ENCODE measurements at regions not wholly inside any gene's neighbourhood (a gene's known extent, or its start where the extent isn't known, plus 50 kb on each side); places are given as distances from the start of the nearest gene placed in this dataset.

DNA sequence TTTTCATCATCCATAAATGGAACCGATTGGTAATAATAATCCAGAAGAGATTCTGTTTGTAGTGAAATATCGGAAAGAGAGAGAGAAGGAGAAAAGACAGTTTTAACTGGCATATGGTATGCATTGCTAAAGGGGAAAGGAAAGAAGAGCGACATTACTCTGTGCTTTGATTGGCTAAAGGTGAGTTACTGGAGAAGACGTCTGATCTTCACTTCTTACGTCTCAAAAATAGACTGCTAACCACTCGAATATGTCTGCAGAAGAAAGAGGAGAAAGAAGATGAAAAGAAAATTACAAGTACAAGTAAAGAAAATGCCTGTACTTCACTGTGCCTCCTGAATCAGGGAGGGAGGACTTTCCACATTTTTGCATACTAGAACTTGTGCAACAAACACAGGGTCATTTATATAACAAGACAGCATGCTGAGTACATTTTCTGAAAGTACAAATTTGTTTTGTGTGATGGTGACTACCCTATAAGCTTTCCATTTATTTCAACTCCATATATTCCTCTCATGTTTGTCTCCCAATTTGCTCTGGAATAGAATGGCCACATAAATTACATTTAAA lies 787.2 kb downstream of the RNF144A start:
- DNase-seq, result no peak
- H3K4me3 Mint-ChIP-seq, result no peak overlapping the region
- H3K36me3 Mint-ChIP-seq (ENCODE audit: low read depth), result no peaks in the 10 kb centered on the region
- H3K9me3 Mint-ChIP-seq, result no peaks in the 10 kb centered on the region
- no peaks in the 10 kb centered on the region; the same call in 1 of the 2 replicates for H3K27me3 Mint-ChIP-seq (ENCODE audit: insufficient read depth)
- peaks cover 58% of the 10 kb centered on the region for H3K4me1 Mint-ChIP-seq (ENCODE audit: low read depth)
- TF ChIP-seq, protein P1, sequence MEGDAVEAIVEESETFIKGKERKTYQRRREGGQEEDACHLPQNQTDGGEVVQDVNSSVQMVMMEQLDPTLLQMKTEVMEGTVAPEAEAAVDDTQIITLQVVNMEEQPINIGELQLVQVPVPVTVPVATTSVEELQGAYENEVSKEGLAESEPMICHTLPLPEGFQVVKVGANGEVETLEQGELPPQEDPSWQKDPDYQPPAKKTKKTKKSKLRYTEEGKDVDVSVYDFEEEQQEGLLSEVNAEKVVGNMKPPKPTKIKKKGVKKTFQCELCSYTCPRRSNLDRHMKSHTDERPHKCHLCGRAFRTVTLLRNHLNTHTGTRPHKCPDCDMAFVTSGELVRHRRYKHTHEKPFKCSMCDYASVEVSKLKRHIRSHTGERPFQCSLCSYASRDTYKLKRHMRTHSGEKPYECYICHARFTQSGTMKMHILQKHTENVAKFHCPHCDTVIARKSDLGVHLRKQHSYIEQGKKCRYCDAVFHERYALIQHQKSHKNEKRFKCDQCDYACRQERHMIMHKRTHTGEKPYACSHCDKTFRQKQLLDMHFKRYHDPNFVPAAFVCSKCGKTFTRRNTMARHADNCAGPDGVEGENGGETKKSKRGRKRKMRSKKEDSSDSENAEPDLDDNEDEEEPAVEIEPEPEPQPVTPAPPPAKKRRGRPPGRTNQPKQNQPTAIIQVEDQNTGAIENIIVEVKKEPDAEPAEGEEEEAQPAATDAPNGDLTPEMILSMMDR (IDR thresholded peaks at IDR 0.05), result 0 out of 2 replicates have a peak, but pooled peaks have one; percentile 10
- no peak overlapping the region for H3K27ac Mint-ChIP-seq

DNA sequence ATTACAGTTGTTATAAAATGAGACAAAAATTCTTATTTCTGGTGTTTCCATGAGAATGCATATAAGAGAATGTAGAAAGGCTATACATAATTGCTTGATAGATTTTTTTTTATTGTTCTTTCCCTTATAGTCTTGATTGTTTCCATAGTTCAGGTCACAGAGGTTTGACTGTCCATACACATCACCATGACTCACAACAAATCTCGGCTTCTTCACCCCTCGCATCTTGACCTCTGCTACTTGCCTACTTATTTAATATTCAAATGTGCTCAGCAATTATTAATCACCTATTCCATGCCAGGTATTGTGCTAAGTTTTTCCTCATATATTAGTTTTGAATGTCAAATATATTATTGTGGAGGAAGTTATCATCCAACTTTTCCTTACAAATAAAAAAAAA lies 789.6 kb downstream of the RNF144A start:
- H3K9me3 Mint-ChIP-seq, result no peaks in the 10 kb centered on the region
- no peaks in the 10 kb centered on the region for H3K36me3 Mint-ChIP-seq (ENCODE audit: low read depth)
- H3K4me3 Mint-ChIP-seq, result no peak overlapping the region
- no peak for DNase-seq
- H3K4me1 Mint-ChIP-seq (ENCODE audit: low read depth), result peaks cover 74% of the 10 kb centered on the region
- peak overlapping the region; percentile 87 for H3K27ac Mint-ChIP-seq
- TF ChIP-seq, protein P1 (IDR thresholded peaks at IDR 0.05), result no peak
- peaks cover 2% of the 10 kb centered on the region for H3K27me3 Mint-ChIP-seq (ENCODE audit: insufficient read depth)

DNA sequence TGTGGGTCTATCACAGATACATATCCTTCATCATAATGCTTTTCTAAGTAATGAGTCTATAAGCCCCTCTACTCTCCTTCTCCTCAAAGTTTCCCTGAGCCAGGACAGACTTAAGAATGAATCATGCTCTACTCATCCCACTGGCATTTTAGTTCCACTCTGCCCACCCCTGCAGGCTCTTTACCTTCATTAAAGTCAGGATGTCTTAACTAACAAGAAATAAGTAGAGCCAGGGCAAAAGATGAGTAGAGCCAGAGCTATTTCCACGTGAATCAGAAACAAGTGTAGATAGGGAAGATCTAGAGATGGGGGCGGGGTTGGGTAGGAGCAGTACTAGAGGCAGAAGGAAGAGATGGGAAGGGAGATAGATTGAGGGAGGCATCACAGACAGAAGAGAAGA lies 790.5 kb downstream of the RNF144A start:
- Mint-ChIP-seq H3K4me1 (ENCODE audit: low read depth) (peaks cover 67% of the 10 kb centered on the region), H3K36me3 (ENCODE audit: low read depth) (no peaks in the 10 kb centered on the region), H3K27ac (peak overlapping the region; percentile 87), H3K9me3 (no peaks in the 10 kb centered on the region), H3K27me3 (ENCODE audit: insufficient read depth) (peaks cover 2% of the 10 kb centered on the region; the same call in 1 of the 2 replicates), H3K4me3 (peak overlapping the region; percentile 39)
- TF ChIP-seq, protein P1 (IDR thresholded peaks at IDR 0.05), result no peak
- DNase-seq, result peak; percentile 89

DNA sequence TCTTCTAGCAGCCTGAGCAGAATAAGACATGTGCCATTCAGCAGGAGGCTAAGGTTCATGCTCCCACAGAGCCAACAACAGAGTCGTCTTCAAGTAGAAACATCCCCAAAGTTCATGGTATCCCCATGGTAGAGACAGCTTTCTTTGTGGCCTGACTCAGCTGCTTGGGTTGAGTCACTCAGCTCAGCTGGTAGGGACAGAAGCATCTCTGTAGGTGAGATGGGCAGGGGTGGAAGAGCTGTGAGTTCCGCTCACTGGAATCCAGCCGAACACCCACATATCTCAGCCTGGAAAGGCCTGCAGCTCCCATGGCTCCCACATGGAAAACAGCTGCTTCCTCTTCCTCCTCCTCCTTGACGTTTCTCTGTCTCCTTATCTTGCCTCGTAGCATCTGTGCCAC lies 792.7 kb downstream of the RNF144A start:
- Mint-ChIP-seq H3K27ac (peak overlapping the region; percentile 87), H3K27me3 (ENCODE audit: insufficient read depth) (peaks cover 2% of the 10 kb centered on the region), H3K4me3 (no peak overlapping the region; the same call in 1 of the 2 replicates), H3K36me3 (ENCODE audit: low read depth) (no peaks in the 10 kb centered on the region), H3K9me3 (no peaks in the 10 kb centered on the region), H3K4me1 (ENCODE audit: low read depth) (peaks cover 59% of the 10 kb centered on the region)
- DNase-seq, result peak; percentile 59
- TF ChIP-seq, protein P1 (IDR thresholded peaks at IDR 0.05), result no peak

DNA sequence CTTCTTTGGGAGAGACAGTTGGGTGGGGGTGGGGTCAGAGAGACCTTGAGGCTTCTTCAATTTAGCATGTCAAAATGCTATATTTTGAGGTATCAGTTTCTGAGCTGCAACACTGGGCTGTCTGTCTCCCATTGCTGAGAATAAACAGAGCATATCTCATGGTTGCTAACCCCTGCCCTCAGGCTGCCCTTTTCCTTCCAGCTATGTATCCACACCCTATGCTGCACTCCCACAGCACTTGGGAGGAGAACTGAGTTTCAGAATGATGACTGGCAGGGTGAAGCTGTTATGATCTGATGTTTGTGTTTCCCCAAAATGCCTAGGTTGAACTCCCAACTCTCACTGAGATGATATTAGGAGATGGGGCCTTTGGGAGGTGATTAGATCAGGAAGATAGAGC lies 794.0 kb downstream of the RNF144A start:
- Mint-ChIP-seq H3K4me3 (no peak overlapping the region), H3K4me1 (ENCODE audit: low read depth) (peaks cover 54% of the 10 kb centered on the region), H3K27me3 (ENCODE audit: insufficient read depth) (peaks cover 2% of the 10 kb centered on the region), H3K9me3 (no peaks in the 10 kb centered on the region), H3K36me3 (ENCODE audit: low read depth) (no peaks in the 10 kb centered on the region), H3K27ac (no peak overlapping the region)
- TF ChIP-seq, protein P1 (IDR thresholded peaks at IDR 0.05), result no peak
- DNase-seq, result no peak

Measured in HFFc6 (cell line).